Left forelimb (tissue), 1 donor: ENCODE measurements at regions not wholly inside any gene's neighbourhood (a gene's known extent, or its start where the extent isn't known, plus 50 kb on each side); places are given as distances from the start of the nearest gene placed in this dataset.
A peak's percentile ranks its signal among the peaks of the same experiment; 100 is the strongest.
"Not testable (repeated sequence)": the region's sequence is repeated elsewhere in the genome, so short reads cannot be mapped to it uniquely, and the experiment has no call there.

Experiments used
- DNase-seq: peaks from one replicate; pipeline ENCODE4 v3.0.0-alpha.2; 2018; ENCODE audit warnings: low spot score

DNA sequence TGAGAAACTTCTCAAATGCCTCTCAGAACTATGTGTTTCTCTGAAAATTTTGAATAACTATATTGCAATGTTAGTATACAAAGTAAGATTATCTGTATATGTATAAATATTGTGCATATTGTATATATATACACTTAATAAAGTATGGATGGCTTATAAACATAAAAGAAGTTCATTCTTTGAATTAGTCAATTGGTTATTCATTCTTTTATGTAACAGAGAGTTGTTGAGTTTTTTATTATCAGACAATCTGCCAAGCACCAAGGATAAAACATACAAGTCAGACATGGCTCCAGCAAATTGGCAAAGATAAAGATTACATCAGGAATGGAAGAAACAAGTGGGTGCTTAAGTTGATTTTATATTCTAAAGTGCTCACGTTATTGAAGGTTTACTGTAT is 289.1 kb upstream of the EYS start:
- DNase-seq = no peak

- DNase-seq = no peak
Observed at GRCh38 chr6:65989676-65990075, 282.6 kb upstream of the EYS start.

- DNase-seq = no peak
Observed at GRCh38 chr6:65988006-65988405, 281.0 kb upstream of the EYS start.

GRCh38 chr6:65984089-65984488 is 277.1 kb upstream of the EYS start:
- no peak for DNase-seq

DNA sequence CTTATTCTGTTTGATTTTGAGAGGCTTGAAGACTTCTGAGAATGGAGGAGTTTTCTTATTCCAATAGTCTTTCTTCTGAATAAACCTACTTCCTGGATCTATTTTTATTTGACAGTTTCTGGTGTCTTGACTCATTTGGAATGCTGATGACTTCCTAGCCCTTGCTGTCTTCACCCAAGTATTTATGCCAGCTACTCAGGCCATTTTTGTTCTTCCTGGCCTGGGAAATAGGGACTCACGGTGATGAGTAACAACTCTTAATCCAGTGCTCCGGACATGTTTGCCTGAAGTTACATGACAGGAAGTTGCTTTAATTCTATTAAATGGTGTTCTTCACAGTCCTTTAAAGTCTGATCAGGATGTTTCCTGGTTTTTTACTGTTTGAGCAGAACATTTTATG is 272.1 kb upstream of the EYS start:
- no peak for DNase-seq

DNA sequence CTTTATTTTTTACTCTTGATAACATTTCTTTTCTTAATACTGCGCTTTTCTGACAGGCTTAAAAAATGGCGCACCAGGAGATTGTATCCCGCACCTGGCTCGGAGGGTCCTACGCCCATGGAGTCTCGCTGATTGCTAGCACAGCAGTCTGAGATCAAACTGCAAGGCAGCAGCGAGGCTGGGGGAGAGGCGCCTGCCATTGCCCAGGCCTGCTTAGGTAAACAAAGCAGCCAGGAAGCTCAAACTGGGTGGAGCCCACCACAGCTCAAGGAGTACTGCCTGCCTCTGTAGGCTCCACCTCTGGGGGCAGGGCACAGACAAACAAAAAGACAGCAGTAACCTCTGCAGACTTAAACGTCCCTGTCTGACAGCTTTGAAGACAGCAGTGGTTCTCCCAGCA is 264.2 kb upstream of the EYS start:
- DNase-seq = not testable (repeated sequence)

- DNase-seq = no peak
Observed at GRCh38 chr6:65964261-65964660, 257.2 kb upstream of the EYS start.

DNA sequence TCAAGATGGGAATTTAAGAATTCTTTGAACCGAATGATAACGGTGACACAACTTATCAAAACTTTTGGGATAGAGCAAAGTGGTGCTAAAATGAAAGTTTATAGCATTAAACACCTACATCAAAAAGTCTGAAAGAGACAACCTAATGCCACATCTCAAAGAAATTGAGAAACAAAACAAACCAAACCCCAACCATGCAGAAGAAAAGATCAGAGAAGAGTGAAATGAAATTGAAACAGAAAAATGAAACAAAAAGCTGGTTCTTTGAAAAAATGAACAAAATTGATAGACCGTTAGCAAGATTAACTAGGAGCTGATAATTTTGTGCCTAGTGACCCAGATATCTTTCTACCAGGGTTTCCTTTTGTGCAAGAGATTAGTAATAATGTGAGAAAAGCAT is 248.0 kb upstream of the EYS start:
- no peak for DNase-seq

- no peak for DNase-seq
Observed at GRCh38 chr6:65948062-65948461, 241.0 kb upstream of the EYS start.

- no peak for DNase-seq
Observed at GRCh38 chr6:65943548-65943947, 236.5 kb upstream of the EYS start.

DNA sequence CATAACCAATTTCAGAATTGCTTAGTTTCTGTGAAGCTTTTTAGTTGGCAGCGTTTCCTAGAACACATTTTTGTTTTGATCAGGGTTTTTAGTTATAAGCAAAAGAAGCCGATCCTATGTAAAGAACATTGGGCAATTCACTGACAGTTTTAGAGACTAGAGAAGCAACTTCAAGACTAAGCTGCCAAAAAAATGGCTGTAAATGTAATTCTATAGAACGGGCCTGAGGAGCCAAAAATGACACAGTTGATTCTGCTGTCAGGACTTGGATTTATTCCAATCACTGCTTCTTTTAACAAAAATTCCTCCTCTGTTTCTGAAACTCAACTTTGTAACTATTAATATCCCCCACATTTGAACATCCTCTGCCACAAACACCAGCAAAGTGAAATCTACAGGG is 236.0 kb upstream of the EYS start:
- DNase-seq = no peak

GRCh38 chr6:65938000-65938399 is 231.0 kb upstream of the EYS start:
- peak; percentile 69 for DNase-seq

GRCh38 chr6:65935412-65935811 is 228.4 kb upstream of the EYS start:
- DNase-seq = no peak

DNA sequence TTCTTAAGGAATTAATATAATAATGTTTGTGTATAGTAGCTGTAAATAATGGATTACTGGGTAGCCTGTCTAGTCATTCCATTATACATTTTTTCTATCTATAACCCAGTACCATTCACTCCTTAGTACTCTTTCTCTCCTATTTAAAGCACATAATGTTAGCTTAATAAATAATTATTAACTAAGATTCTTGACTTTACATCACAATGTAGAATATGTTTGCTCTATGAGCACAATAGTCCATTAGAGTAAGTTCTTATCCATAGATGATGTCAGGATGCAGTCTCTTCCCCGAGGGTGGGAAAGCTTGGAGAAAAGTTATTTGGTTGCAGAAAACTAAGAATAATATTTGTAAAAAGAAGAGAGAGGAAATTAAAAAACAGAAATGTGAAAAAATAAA is 226.4 kb upstream of the EYS start:
- no peak for DNase-seq

DNA sequence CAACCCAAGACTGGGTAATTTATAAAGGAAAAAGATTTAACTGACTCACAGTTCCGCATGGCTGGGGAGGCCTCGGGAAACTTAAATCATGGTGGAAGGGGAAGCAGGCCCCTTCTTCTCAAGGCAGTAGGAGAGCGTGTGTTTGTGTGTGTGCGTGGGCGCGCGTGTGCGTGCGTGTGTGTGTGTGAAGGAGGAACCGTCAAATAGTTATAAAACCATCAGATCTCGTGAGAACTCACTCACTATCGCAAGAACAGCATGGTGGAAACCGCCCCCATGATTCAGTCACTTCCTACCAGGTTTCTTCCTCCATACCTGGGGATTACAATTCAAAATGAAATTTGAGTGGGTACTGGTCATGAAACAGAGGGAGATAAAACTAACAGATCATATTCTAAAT is 220.1 kb upstream of the EYS start:
- no peak for DNase-seq

DNA sequence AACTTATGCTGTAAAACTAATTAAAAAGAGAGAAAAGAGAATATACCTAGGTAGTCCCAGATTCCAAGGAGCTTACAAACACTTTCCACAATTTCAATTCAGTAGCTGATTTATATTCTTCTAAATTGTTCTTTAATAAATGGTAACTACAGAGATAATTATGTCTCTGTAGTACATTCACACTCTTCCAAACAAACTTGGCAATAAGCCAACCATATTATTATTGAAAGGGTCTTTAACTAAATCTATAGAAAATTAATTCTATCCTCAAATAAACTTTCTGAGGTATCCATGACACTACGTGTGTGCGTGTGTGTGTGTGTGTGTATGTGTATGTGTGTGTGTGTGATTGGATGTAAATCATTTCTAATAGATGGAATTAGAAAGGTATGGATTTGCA is 217.4 kb upstream of the EYS start:
- no peak for DNase-seq

DNA sequence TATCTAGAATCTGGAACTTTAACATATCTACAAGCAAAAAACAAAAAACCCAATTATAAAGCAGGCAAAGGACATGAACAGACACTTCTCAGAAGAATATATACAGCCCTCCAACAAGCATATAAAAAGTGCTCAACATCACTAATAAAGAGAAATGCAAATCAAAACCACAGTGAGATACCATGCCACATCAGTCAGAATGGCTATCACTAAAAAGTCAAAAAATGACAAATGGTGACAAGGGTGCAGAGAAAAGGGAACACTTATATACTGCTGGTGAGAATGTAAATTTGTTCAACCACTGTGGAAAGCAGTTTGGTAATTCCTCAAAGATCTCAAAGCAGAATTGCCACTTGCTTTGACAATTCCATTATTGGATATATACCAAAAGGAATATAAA is 215.0 kb upstream of the EYS start:
- DNase-seq = no peak

GRCh38 chr6:65908065-65908464 is 201.0 kb upstream of the EYS start:
- no peak for DNase-seq

- DNase-seq = no peak
Observed at GRCh38 chr6:65903992-65904391, 197.0 kb upstream of the EYS start.

DNA sequence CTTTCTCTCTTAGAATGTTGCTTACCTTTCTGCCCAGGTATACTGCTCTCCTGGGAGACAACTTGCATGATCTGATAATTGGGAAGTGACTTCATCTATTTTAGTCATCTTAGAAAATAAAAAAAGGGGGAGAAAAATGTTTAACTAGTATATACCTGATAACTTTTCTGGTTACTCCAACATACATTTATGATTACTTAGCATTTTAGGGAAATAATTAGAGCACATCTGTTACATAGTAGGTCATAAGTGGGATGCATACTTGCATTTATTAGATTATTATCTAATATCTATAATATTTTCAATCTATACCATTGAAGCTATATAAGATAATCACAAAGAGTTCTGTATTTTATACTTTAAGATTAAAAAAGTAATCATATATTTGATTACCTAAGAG is 193.9 kb upstream of the EYS start:
- no peak for DNase-seq

GRCh38 chr6:65896140-65896539 is 189.1 kb upstream of the EYS start:
- DNase-seq = no peak

- no peak for DNase-seq
Observed at GRCh38 chr6:65876668-65877067, 169.6 kb upstream of the EYS start.

- no peak for DNase-seq
Observed at GRCh38 chr6:65852369-65852852, 145.4 kb upstream of the EYS start.

DNA sequence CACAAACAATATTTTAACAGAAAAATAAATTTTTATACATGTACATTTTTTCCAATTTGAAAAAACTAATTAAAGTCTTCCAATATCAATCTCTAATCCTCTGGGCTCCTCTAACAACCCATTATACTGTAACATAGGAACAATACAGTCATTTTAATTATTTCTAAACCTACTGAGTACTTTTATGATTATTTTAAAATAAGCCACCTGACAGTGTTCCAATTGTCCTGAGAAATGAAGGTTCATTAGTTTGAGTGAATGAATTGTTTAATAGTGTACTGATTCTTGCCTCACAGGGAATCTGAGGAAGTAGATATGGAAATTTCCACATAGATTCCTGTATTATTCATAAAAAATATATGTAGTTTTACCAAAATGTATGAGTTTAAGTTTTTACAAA is 123.1 kb upstream of the EYS start:
- DNase-seq = no peak

GRCh38 chr6:65819152-65819551 is 112.1 kb upstream of the EYS start:
- no peak for DNase-seq
